ENCODE measurements at regions not wholly inside any gene's neighbourhood (a gene's known extent, or its start where the extent isn't known, plus 50 kb on each side); places are given as distances from the start of the nearest gene placed in this dataset.
"Not testable (repeated sequence)": the region's sequence is repeated elsewhere in the genome, so short reads cannot be mapped to it uniquely, and the experiment has no call there.

DNA sequence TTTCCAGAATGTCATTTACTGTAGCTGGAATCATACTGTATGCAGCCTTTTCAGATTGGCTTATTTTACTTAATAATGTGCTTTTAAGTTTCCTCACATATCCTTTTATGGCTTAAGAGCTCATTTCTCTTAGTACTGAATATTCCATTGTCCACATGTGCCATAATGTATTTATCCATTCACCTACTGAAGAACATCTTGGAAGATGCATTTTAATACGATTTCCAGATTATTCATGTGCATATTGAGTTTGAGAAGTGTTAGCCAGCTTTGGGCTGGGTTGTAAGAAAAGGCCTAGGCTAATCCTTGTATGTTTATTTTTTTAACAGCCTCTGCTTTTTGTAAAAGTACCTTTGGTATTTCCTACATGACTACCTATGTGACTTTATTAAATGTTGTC lies 109.3 kb upstream of the MDFIC start:
- no peak for DNase-seq

- no peak for DNase-seq
Observed at GRCh38 chr7:114813624-114814023, 108.3 kb upstream of the MDFIC start.

DNA sequence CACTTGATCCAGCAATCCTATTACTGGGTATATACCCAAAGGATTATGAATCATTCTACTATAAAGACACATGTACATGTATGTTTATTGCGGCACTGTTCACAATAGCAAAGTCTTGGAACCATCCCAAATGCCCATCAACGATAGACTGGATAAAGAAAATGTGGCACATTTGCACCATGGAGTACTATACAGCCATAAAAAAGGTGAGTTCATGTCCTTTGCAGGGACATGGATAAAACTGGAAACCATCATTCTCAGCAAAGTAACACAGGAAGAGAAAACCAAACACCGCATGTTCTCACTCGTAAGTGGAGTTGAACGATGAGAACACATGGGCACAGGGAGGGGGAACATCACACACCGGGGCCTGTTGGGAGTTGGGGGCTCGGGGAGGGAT lies 104.9 kb upstream of the MDFIC start:
- DNase-seq, result not testable (repeated sequence)

DNA sequence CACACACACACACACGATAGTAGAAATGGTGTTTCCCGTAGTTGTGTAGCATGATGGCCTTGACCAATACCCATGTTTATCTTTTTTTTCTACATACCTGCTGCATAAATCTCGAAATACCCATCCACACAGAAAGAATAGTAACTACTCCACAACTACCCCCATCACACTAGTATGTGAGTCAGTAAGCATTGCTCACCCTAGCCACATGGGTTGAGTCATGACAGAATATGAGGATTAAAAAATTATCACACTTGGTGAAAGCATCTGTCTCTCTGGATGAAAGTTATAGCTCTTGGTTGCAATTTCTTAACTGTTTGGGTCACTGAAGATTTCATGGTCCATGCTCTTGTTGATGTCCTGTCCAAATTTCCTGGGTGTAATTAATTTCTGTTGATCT lies 103.4 kb upstream of the MDFIC start:
- no peak for DNase-seq

DNA sequence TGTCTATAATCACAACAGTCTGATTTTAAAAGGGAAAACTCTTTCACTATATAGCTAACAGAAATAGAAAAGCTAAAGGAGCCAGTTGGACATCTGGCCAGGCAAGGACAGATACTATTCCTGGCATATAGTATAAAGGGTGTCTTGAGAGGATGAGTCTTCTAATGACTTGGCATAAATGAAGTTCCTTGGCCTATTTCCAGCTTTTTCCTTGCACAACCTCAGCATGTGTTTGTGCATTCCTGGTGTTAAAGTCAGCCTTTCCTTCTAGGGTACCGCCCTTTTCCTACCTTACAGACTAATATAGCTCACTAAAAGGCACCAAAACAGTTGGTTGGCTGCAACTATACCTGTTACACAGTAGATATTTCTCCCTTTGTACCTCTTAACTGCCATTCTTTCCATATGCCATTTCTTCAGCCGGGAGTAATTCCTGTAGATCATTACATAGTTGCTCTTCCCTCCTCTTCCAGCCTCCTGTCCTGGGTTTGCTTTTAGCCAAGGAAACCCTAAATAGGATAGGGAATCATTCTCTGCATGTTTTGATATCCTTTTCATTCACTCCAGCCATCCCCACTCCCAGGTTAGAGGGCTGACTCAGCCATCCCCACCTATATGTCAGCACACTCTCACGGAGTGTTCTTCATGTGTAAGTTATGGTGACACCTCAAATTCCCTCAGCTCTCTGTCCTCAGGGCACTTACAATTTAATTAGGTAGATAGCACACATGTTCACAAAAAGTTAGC lies 102.1 kb upstream of the MDFIC start:
- no peak for DNase-seq

GRCh38 chr7:114821030-114821900 lies 100.6 kb upstream of the MDFIC start:
- DNase-seq, result no peak

DNA sequence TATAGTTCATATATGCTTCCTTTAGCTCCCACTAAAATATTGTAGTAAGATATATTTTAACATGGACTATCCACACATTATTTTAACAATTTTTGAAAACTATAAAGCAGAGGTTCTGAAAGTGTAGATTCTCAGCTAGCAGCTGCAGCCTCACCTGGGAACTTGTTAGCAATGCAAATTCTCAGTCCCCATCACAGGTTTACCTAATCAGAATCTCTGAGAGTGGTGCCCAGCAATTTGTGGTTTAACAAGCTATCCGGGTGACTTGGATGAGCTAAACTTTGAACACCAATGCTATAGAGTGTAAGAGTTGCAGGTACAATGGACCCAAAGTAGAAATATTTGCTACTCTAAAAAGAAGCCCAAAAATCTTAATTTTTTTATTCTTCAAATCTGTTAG lies 99.8 kb upstream of the MDFIC start:
- DNase-seq, result no peak

DNA sequence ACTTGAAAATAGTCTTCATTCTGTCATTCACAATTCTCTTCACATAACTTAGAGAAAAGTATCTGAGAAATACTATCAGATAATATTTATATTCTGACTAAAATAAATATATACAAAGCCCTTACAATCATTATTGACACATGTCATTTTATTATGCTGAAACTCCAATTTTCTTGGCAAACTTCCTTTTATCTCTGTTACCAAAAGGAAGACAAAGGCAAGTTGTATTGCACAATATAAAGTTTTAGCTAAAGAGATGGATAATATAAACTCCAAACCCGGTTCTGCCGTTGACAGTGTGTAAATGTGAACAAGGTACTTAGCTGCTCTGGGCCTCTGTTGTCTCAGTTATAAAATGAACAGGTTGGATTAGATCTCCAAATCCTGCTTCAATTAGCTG lies 99.0 kb upstream of the MDFIC start:
- DNase-seq, result no peak

DNA sequence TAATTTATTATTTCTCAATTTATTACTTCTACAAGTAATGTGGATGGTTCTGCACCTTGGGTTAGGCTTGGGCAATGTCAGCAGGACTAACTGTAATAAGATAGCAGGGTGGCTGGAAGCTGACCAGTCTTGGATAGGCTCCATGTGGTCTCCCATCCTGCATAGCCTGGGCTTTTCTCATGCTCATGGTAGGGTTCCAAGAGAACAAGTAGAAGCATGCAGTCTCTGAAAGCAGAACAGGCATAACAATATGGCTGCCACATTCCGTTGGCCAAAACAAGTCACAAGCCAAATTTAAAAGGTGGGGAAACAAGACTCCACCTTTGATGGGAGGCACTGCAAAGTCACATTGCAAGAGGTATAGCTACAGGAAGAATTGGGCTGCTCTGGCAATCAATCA lies 98.6 kb upstream of the MDFIC start:
- DNase-seq, result no peak

DNA sequence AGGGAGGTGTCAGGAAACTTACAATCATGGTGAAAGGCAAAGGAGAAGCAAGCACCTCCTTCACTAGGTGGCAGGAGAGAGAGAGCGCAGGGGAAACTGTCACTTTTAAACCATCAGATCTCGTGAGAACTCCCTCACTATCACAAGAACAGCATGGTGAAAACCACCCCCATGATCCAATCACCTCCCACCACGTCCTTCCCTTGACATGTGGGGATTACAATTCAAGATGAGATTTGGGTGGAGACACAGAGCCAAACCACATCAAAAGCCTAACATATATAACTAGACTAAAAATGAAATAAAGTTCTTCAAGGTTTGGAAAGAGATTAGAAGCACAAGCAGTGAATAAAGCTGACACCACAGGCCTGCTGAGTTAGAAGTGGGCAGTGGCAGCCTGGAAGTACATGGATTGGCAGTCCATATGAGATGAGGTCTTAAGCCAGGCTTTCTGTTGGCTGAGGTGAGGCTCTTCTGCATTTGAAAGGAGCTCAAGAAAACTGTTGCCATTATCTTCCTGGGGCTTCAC lies 96.4 kb upstream of the MDFIC start:
- peak; percentile 72 for DNase-seq

GRCh38 chr7:114830952-114831351 lies 90.9 kb upstream of the MDFIC start:
- DNase-seq, result no peak

DNA sequence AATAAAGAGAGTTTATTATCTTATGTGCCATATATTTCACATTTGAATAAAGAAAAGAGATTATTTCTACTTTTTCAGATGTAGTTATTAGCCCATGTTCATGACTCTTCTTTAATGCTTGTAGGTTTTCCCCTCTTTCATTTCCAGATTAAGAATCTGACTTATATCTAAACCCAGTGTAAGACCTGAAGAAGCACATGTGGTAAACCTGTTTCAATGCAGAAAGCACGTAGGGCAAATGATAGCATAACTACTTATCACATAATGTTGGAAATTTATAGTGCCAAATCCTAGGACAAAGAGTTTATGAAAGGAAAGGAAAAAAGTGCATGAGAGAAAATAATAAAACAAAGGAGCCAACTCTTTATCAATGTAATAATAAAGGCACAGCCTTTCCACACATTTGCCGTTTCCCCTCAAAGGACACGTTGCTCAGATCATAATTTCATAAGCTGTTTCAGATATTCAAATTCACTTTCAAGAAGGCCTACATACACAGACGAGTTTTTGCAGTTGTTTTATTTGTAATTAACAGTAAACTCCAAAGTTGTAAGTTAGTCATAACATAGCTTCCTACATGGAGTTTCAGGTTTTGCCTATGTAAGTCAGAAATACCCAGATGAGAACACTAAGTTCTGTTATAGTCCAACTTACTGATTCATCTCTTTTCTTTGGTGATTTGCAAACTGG lies 88.8 kb upstream of the MDFIC start:
- no peak for DNase-seq

- no peak for DNase-seq
Observed at GRCh38 chr7:114835303-114835702, 86.6 kb upstream of the MDFIC start.

DNA sequence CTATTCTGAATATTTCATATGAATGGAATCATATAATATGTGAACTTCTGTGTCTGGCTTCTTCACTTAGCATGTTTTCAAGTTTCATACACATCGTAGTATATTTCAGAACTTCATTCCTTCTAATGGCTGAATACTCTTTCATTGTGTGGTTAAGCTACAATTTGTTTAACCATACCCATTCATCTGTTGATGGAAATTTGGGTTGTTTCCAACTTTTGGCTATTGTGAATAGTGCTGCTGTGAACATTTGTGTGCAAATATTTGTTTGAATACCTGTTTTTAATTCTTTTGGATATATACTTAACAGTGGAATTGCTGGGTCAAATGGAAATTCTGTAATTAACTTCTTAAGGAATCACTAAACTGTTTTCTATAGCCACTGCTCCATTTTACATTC lies 86.0 kb upstream of the MDFIC start:
- no peak for DNase-seq

DNA sequence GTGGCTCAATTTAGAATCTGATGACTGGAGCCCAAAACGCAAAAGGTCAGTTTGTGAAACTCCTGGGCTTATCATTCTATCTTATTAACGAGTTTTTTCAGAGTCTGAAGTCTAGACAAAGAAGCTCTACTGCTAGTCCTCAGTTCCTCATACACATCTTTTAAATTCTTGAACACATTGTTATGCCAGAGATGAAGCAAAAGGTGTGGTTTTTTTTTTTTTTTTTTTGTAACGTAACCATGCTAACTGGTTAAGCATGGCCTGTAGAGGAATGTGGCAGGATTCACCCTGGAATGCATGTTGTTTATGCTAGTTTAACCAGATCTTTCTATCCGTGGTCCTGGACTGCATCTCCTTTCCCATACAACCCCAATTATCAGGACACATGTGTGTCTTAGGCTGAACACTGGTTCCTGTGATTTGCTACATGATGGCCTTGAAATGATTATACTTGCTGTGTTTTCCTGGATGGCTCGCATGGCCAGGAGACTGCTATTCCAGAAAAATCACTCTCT lies 79.3 kb upstream of the MDFIC start:
- no peak for DNase-seq

GRCh38 chr7:114843102-114843501 lies 78.8 kb upstream of the MDFIC start:
- no peak for DNase-seq

- no peak for DNase-seq
Observed at GRCh38 chr7:114851406-114852061, 70.4 kb upstream of the MDFIC start.

DNA sequence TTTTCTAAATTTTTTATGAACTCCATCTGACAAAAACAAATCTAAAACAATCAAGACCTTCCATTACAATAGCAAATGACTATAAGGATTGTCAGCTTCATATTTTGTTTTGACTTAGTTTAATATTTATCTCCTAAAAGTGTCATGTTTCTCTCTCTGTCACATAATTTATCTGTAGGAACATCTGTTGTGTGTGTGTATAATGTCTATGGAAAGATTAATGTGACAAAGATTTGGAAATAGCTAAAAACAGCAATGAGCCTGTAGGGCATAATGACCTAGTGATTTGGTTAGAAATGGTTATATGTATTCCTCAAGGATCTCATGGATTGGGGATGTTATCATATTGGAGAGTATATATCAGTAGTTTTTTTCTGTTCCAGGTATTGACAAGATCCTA lies 69.6 kb upstream of the MDFIC start:
- DNase-seq, result no peak

GRCh38 chr7:114853189-114853588 lies 68.7 kb upstream of the MDFIC start:
- no peak for DNase-seq

DNA sequence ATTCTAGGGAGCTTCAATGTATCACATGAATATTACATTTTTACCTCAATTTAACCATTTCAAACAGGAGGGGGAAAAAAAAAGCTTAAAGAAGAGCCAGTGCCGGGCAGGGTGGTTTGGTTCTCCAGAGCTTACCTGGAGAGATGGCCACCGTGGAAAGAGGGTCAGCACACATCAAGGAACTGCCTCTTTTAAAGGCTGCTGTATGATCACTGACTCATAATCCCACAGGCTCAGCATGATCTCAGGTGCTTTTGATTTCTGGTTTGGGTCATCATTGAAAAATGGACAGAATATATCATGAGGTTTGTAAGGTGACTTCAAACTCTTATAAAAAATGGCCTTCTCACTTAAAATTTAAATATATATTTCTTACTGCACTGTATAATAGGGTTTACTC lies 67.5 kb upstream of the MDFIC start:
- DNase-seq, result no peak

GRCh38 chr7:114856625-114857024 lies 65.3 kb upstream of the MDFIC start:
- no peak for DNase-seq

GRCh38 chr7:114857605-114858004 lies 64.3 kb upstream of the MDFIC start:
- DNase-seq, result no peak

DNA sequence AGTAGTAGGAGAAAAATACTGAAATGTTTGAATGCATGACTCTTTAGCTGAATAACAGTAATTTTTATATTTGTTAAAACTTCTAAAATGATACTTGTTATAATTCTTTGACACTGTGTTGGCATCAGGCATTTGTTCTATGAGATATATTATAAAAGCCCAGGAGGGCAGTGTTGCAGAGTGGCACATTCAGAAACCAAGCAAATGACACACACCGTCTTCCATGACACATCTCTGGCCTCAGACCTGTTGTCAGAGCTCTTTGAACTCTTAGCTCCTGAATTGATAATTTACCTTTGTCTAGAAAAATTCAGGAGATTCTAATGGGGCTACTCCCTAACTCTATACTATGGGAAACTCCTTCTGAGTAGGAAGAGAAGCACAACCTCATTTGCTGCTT lies 62.4 kb upstream of the MDFIC start:
- no peak for DNase-seq
